Ureter (tissue), 1 donor: ENCODE measurements at regions not wholly inside any gene's neighbourhood (a gene's known extent, or its start where the extent isn't known, plus 50 kb on each side); places are given as distances from the start of the nearest gene placed in this dataset.
"Not testable (repeated sequence)": the region's sequence is repeated elsewhere in the genome, so short reads cannot be mapped to it uniquely, and the experiment has no call there.

Source experiments
- DNase-seq: peaks from one replicate; pipeline ENCODE4 v3.0.0-alpha.2; 2020; ENCODE audit warnings: low spot score
- donor health status: DM: yes; HTN: yes; CAD: no.

GRCh38 chr4:157779081-157779480, 393.7 kb downstream of the GASK1B start:
- no peak for DNase-seq

- no peak for DNase-seq
These were observed 395.8 kb downstream of the GASK1B start for GRCh38 chr4:157776930-157777528.

GRCh38 chr4:157775971-157776370, 396.9 kb downstream of the GASK1B start:
- no peak for DNase-seq

GRCh38 chr4:157772907-157773306, 399.9 kb downstream of the GASK1B start:
- no peak for DNase-seq

GRCh38 chr4:157768419-157768818, 404.4 kb downstream of the GASK1B start:
- no peak for DNase-seq

- no peak for DNase-seq
These were observed 409.3 kb downstream of the GASK1B start for GRCh38 chr4:157763490-157763889.

- DNase-seq: no peak
These were observed 418.4 kb downstream of the GASK1B start for GRCh38 chr4:157754410-157754809.

- DNase-seq: no peak
These were observed 421.2 kb downstream of the GASK1B start for GRCh38 chr4:157751631-157752030.

GRCh38 chr4:157741642-157742041, 431.2 kb downstream of the GASK1B start:
- DNase-seq: no peak

GRCh38 chr4:157739242-157739641, 433.6 kb downstream of the GASK1B start:
- no peak for DNase-seq

- no peak for DNase-seq
These were observed 444.6 kb downstream of the GASK1B start for GRCh38 chr4:157728215-157728614.

GRCh38 chr4:157727163-157727562, 445.7 kb downstream of the GASK1B start:
- no peak for DNase-seq

- no peak for DNase-seq
These were observed 450.7 kb downstream of the GASK1B start for GRCh38 chr4:157722146-157722545.

- no peak for DNase-seq
These were observed 459.5 kb downstream of the GASK1B start for GRCh38 chr4:157713342-157713741.

- DNase-seq: no peak
These were observed 466.7 kb downstream of the GASK1B start for GRCh38 chr4:157706155-157706554.

- DNase-seq: no peak
These were observed 470.0 kb downstream of the GASK1B start for GRCh38 chr4:157702831-157703230.

GRCh38 chr4:157701695-157701994, 471.2 kb downstream of the GASK1B start:
- no peak for DNase-seq

GRCh38 chr4:157700898-157701694, 471.7 kb downstream of the GASK1B start:
- DNase-seq: no peak

- no peak for DNase-seq
These were observed 468.9 kb downstream of the GRIA2 start for GRCh38 chr4:157689476-157689875.

- no peak for DNase-seq
These were observed 467.4 kb downstream of the GRIA2 start for GRCh38 chr4:157687971-157688370.

- not testable (repeated sequence) for DNase-seq
These were observed 458.8 kb downstream of the GRIA2 start for GRCh38 chr4:157679326-157679725.

GRCh38 chr4:157678478-157678877, 457.9 kb downstream of the GRIA2 start:
- DNase-seq: no peak

- no peak for DNase-seq
These were observed 454.2 kb downstream of the GRIA2 start for GRCh38 chr4:157674699-157675098.

GRCh38 chr4:157667836-157668235, 447.3 kb downstream of the GRIA2 start:
- no peak for DNase-seq
